ENCODE measurements at regions not wholly inside any gene's neighbourhood (a gene's known extent, or its start where the extent isn't known, plus 50 kb on each side); places are given as distances from the start of the nearest gene placed in this dataset.

DNA sequence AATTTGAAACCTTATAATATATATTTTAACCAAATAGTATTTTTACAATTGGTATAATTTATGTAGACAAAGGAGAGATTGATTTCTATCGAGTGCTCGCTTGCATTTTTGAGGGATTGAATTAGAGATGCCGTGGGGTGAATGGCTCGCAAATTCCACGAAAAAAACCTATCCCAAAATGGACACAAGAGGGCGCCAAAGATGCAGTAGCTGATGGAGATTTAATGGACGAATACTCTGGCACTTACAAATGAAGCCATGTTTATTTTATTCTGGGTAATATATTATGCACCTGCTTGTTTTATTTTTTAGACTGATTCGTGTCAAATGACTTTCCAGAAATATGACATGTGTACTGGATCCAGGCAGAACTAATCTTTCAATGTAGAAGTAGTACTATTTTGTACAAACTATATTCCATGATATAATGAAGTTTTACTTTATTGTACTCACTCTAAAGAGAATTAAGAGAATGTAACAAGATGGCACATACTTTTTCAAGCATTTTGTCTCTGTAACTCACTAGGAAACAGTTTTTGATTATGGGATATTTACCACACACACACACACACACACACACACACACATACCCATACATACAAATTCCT lies 505.4 kb downstream of the PLCL1 start:
- WGBS: 3% methylated on average over 8 of the region's 8 CpGs
- H3K27me3 ChIP-seq: peaks cover 5% of the 10 kb centered on the region
- no peak for TF ChIP-seq POLR2AphosphoS5 (IDR thresholded peaks at IDR 0.05)
- TF ChIP-seq, protein P1, sequence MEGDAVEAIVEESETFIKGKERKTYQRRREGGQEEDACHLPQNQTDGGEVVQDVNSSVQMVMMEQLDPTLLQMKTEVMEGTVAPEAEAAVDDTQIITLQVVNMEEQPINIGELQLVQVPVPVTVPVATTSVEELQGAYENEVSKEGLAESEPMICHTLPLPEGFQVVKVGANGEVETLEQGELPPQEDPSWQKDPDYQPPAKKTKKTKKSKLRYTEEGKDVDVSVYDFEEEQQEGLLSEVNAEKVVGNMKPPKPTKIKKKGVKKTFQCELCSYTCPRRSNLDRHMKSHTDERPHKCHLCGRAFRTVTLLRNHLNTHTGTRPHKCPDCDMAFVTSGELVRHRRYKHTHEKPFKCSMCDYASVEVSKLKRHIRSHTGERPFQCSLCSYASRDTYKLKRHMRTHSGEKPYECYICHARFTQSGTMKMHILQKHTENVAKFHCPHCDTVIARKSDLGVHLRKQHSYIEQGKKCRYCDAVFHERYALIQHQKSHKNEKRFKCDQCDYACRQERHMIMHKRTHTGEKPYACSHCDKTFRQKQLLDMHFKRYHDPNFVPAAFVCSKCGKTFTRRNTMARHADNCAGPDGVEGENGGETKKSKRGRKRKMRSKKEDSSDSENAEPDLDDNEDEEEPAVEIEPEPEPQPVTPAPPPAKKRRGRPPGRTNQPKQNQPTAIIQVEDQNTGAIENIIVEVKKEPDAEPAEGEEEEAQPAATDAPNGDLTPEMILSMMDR (IDR thresholded peaks at IDR 0.05): peak; percentile 45 to 78
- H3K9me3 ChIP-seq: no peaks in the 10 kb centered on the region
- H3K36me3 ChIP-seq: no peaks in the 10 kb centered on the region
- no peak for DNase-seq (ENCODE audit: low spot score in 2 of 2)
- H3K4me1 ChIP-seq: no peaks in the 10 kb centered on the region
- H3K4me3 ChIP-seq: no peak overlapping the region
- H3K27ac ChIP-seq: no peak overlapping the region

DNA sequence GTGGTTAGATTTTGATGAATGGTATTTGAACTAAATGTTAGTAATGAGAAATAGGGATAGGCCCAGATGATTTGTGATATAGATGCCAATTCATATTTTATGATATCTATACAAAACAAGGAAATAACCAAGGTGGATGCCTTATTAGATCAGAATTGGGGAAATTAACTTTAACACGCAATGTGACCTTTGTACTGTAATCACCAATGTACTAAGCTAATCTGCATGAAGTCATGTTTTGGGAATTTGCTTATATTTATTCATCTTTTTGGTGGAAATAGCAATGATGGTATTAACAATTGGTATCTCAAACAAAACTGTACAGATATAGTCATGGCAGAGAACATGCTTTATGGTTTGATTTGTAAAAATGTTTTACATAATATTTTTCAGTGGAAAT lies 504.7 kb downstream of the PLCL1 start:
- TF ChIP-seq POLR2A (IDR thresholded peaks at IDR 0.05) (no peak), EP300 (IDR thresholded peaks at IDR 0.05) (no peak), POLR2AphosphoS5 (IDR thresholded peaks at IDR 0.05) (no peak)
- TF ChIP-seq, protein P1 (IDR thresholded peaks at IDR 0.05): no peak
- no peaks in the 10 kb centered on the region for H3K9me3 ChIP-seq
- no peaks in the 10 kb centered on the region for H3K4me1 ChIP-seq
- H3K27me3 ChIP-seq: peaks cover 5% of the 10 kb centered on the region
- no peak overlapping the region for H3K27ac ChIP-seq
- H3K4me3 ChIP-seq: no peak overlapping the region
- no peaks in the 10 kb centered on the region for H3K36me3 ChIP-seq
- 97% methylated on average over 1 of the region's 1 CpG for WGBS
- DNase-seq (ENCODE audit: low spot score in 2 of 2): no peak

DNA sequence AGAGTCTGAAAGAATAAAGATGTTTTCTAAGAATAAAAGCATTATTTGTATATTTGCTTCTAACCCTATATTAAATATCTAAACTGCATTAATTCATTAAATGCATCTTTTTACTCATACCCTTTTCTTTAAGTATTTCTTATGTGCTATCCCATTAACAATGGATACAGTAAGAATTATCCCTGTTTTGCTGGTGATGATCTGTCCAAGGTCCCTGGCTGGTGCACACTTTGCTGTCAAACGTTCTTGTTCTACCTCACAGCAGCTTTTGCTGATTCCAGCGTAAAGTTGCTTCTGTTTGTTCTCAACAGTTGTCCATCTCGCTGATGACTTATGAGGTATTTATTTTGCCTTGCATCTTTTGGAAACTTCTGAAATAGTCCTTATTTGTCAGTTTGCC lies 504.0 kb downstream of the PLCL1 start:
- Histone ChIP-seq H3K27ac (no peak overlapping the region), H3K4me3 (no peak overlapping the region), H3K4me1 (no peaks in the 10 kb centered on the region), H3K9me3 (no peaks in the 10 kb centered on the region), H3K36me3 (no peaks in the 10 kb centered on the region), H3K27me3 (peaks cover 5% of the 10 kb centered on the region)
- no peak for TF ChIP-seq POLR2AphosphoS5 (IDR thresholded peaks at IDR 0.05)
- no peak for TF ChIP-seq POLR2A (IDR thresholded peaks at IDR 0.05)
- TF ChIP-seq EP300 (IDR thresholded peaks at IDR 0.05): no peak
- TF ChIP-seq, protein P1 (IDR thresholded peaks at IDR 0.05): no peak
- no peak for DNase-seq (ENCODE audit: low spot score in 2 of 2)
- WGBS: 78% methylated on average over 3 of the region's 3 CpGs

DNA sequence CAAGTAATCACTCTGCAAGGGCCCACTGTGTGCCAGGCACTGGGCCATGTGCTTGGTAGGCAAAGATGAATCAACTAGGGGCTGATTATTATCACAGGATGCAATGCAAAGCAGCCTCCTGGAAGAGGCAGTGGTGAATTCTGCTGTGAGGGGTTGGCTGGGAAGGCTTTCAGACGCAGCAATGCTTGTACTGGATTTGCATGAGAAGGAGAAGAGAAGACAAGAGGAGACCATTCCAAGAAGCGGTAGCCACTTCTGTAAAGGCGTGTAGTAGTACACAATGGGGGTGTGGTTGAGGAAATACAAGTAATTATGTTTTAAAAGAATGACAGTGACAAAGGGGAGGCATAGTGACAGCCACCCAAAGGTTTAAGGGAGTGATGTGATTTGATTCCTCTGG lies 502.7 kb downstream of the PLCL1 start:
- H3K4me3 ChIP-seq: no peak overlapping the region
- no peak for DNase-seq (ENCODE audit: low spot score in 2 of 2)
- WGBS: 71% methylated on average over 3 of the region's 3 CpGs
- H3K27ac ChIP-seq: no peak overlapping the region
- H3K9me3 ChIP-seq: no peaks in the 10 kb centered on the region
- H3K36me3 ChIP-seq: no peaks in the 10 kb centered on the region
- no peaks in the 10 kb centered on the region for H3K4me1 ChIP-seq
- TF ChIP-seq POLR2A (IDR thresholded peaks at IDR 0.05): no peak
- H3K27me3 ChIP-seq: no peaks in the 10 kb centered on the region

DNA sequence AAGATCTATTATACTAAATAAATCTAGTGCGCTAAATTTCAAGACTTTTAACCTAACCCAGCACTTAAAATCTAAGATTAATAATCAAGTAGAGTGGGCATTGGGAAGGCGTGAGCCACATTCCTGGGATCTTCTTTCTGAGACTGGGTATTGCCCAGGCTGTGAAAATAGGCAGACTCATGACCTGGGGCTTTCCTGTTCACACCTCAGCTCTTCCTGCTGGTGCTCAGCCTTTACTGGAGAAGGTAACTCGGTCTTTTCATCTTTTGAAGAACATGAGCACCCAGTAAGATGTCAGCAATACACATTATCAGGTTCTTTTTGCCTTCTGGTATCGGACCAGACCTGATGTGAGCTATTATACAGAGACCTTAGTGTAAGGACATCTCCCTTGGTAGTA lies 500.5 kb downstream of the PLCL1 start:
- WGBS: 62% methylated on average over 4 of the region's 4 CpGs
- Histone ChIP-seq H3K27ac (no peak overlapping the region), H3K4me1 (no peaks in the 10 kb centered on the region), H3K4me3 (no peak overlapping the region), H3K36me3 (no peaks in the 10 kb centered on the region), H3K9me3 (no peaks in the 10 kb centered on the region), H3K27me3 (no peaks in the 10 kb centered on the region)
- no peak for DNase-seq (ENCODE audit: low spot score in 2 of 2)
- TF ChIP-seq POLR2A (IDR thresholded peaks at IDR 0.05) (no peak), POLR2AphosphoS5 (IDR thresholded peaks at IDR 0.05) (no peak), EP300 (IDR thresholded peaks at IDR 0.05) (no peak)
- TF ChIP-seq, protein P1 (IDR thresholded peaks at IDR 0.05): no peak

DNA sequence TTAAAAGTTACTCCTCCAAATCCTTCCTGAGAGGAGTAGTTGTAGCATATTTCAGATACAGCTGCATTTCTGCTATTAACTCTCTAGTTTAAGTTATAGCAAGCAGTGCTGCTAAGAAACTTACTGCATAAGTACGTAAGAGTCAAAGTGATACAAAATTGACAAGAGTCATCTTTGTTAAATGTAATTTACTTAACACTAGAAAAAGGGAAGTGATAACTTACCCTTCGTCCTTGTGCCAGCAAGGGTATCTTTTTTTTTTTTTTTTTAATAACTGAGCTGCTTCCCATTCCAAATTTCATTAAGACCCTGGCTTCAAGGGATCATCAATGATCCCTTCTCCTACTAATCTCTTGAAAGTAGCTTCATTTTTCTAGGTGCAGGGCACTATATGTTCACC lies 493.0 kb downstream of the PLCL1 start:
- no peaks in the 10 kb centered on the region for H3K36me3 ChIP-seq
- H3K9me3 ChIP-seq: no peaks in the 10 kb centered on the region
- H3K4me3 ChIP-seq: no peak overlapping the region
- TF ChIP-seq, protein P1 (IDR thresholded peaks at IDR 0.05): no peak
- TF ChIP-seq POLR2AphosphoS5 (IDR thresholded peaks at IDR 0.05) (no peak), POLR2A (IDR thresholded peaks at IDR 0.05) (no peak), EP300 (IDR thresholded peaks at IDR 0.05) (no peak)
- WGBS: 65% methylated on average over 2 of the region's 2 CpGs
- H3K27ac ChIP-seq: no peak overlapping the region
- H3K4me1 ChIP-seq: no peaks in the 10 kb centered on the region
- H3K27me3 ChIP-seq: no peaks in the 10 kb centered on the region
- DNase-seq (ENCODE audit: low spot score in 2 of 2): no peak

Measured in suprapubic skin (tissue), 4 donors.